HG03103 (cell line): ENCODE measurements at regions not wholly inside any gene's neighbourhood (a gene's known extent, or its start where the extent isn't known, plus 50 kb on each side); places are given as distances from the start of the nearest gene placed in this dataset.
"Not testable (repeated sequence)": the region's sequence is repeated elsewhere in the genome, so short reads cannot be mapped to it uniquely, and the experiment has no call there.

Source experiments
- ATAC-seq: cut with Tn5 transposase; IDR thresholded peaks from one replicate; pipeline ENCODE4 v1.9.1; 2021; ENCODE audit warnings: low read depth; ENCODE audit not compliant: unreplicated experiment

DNA sequence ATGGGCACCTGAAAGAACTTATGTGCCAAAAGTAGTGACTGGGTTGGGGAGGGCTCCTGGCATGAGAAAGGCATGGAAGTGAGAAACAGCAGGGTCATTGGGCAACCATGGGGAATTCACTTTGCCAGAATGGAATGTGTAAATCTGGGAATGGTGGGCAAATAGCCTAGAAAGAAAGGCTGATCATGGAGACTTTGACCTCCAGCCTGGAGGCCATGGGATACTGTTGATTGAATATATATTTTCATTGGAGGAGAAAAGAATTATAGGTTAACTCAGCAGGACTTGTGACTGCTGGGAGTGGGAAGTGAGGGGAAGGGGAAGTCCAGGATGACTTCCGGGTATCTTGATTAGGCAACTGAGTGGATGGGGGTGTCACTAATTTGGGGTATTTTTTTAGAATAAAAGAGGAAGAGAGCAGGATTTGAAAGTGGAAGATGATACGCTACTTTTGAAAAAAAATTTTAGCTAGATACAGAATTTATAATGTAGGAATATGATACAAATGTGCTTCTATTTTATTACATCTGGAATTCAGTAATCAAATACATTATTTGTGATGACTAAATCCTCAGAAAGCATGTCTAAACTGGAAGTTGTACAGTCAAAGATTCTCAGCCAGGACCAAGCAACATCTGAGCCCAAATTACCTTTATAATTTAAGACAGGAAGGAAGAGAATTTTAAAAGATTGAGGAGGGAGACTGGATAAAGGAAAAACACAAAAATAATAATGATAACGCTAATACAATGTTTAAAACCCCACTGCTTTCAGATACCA, 116.2 kb downstream of the GATA6 start:
- ATAC-seq = no peak

DNA sequence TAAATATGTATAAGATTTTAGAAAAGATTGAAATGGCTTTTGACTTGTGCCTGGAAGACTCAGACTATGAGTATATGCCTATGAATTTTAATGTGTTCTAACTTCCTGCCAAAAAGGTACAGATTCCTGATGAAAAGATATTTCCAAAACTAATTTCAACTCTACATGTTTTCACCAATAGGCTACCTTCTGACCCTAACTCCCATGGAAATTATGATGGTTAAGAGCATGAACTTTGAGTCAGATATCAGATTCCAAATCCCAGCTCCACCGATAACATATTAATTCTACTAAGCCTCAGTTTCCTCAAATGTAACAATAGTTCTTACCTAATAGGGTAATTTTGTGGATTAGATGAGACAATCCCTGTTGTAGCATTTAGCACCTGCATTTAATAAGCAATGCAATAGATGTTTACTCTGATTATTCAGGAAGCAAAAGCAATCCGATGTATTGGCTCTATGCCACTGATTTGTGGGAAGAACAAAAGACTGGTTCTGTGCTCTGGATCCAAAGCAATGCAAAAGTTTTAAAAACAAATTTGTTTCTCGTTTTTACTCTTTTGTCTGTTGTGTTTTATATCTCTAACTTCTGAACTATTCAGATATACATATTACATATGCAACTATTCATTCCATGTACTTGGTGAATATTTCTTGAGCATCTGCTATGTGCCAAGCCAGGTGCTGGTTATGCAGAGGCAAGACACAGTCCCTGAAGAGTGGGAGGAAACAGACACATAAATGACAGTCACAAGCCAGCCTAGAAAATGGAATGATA, 115.4 kb downstream of the GATA6 start:
- ATAC-seq = no peak

DNA sequence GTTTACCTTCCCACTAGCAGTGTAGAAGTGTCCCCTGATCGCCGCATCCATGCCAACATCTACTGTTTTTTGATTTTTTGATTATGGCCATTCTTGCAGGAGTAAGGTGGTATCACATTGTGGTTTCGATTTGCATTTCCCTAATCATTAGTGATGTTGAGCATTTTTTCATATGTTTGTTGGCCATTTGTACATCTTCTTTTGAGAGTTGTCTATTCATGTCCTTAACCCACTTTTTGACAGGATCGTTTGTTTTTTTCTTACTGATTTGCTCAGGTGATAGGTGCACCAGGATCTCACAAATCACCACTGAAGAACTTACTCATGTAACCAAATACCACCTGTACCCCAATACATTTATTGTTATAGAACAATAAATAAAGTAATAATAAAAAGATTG, 114.5 kb downstream of the GATA6 start:
- ATAC-seq = not testable (repeated sequence)

DNA sequence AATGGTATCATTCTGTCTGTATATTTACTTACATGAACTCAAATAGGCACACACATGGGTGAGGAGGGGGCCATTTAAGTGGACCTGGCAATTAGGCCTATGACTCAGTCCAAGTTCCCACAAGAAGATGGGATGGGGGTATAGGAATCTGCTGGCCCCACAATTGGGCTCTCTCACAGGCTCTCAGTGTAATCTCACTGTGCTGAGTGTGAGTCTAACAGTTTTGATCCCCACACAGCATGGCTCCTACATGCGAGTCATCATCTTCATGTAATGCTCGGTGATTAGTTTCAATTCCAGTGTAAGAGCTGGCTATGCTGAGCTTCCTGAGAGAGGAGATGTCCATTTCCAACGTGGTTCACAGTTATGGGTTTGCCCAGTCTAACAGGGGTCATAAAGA, 114.0 kb downstream of the GATA6 start:
- ATAC-seq = no peak

DNA sequence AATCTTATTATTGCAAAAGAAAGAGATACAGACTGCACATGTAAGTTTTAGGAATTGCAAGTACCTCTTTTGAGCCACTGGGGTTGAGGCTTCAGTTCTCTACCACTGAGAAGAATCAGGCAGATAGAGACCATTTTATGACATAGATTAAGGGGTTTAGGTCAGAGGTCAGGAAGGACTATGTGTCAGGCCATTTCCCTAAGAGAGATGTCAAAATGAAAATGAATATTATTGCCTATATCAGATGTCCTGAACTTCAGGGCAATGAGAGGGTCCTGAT, 113.7 kb downstream of the GATA6 start:
- ATAC-seq = no peak

DNA sequence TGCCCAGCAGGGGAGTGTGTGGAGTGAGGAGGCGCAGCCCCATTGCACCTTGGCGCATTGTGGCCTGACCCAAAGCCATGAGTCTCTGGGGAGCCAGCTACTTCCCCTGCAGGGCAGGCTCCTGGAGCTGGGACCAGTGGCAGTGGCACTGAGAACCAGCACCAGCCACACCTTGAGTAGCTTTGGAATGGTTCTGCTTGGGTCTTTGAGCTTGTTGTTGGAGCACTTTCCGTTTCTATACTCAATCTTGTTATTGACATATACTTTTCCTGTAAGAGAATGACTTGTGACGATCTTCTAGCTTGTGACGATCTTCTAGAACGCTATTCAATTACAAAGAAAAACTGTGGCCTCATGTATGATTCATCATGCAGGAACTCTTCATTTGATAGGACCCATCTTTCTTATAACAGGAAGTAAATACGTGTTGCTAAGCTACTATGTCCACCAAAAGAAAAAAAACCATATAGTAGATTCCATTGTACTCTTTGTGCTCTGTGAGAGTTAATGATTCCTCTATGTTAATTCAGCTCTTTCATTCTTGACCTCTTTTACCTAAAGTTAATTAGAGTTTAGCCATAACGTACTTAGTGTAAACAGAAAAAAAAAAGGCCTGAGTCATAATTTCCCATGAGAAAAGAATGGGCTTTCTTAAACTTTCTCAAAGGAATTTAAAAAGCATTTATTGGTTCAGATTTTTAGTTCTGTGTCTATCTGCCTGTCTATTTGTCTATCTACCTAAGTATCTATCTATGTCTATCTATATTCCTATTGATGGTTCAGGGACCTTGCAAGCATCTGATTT, 113.1 kb downstream of the GATA6 start:
- ATAC-seq = no peak

DNA sequence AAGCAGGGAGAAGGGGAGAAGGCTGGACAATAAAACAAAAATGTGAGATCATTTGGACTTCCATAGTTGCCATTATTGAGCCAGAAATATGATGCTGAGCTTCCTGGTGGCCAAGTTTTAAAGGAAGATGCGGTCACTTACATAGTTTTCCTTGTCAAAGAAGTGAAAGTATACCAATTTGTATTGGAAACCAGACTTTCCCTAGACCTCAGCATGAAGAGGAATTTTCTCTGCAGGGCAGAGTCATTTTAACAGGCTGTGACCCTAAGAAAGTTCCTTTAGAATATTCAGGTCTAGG, 111.0 kb downstream of the GATA6 start:
- no peak for ATAC-seq

DNA sequence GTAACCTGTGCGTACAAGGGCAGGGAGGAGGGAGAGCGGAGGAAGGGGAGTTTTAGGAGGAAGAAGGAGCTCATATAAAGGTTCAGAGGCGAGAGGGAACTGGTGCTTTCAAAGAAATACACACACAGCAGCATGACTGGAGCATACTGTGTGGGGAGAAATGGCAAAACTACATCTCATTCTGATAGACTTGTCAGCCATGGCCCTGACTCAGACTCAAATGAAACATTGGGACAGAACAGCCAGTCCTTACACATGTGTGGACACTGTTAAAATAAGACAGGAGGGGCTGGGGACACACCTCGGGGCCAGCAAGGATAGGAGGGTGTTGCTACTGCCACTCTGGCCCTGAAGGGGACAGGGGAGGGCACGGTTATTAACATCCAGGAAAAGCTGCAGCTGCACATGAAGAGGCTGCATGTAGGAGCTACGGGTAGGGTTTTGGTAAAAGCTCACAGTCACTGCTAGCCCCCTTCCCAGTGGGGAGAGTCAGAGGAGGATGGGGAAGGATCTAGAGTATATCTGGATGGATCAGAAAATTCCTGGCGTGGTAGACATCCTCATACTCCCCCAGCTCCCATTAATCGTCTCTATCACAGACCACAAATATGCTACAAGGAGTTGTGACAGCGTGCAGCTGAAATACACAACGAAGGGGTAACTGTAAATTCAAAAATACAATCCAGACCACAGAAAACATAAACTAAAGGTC, 110.5 kb downstream of the GATA6 start:
- ATAC-seq = no peak

DNA sequence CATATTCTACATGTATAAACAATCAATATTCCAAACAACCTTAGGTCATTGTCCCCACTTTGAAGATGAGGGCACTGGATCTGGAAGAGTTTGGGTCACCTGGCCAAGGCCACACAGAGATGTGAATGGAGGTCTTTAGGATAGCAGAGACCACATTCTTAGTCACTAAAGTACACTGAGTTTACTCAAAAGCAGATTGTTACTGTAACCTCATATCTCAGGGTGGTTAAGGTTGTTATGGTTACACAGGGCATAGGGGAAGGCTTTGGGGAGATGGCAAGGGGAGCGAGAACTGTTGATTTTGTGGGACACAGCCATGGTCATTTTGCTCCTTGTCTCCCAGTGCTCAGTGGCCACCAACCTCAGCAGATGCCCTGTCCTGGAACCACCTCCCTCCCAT, 109.4 kb downstream of the GATA6 start:
- no peak for ATAC-seq

DNA sequence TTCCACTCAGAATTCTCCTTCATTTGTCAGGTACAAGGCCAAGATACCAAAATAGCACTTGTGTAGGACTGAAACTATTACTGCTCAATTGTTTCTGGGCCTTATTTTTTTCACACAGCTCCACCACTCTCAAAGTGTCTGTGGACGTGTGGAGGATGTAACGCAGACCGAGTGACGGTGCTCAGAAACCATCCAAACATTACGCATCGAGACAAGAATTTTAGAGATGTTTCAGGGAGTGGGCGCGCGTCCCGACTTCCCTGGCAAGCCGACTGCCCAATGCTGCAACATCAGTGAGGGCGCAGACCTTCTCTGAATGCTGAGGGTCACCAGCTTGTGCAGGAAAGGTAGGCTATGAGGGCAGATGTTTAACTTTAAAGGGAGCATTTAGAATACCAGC, 108.4 kb downstream of the GATA6 start:
- ATAC-seq = no peak

DNA sequence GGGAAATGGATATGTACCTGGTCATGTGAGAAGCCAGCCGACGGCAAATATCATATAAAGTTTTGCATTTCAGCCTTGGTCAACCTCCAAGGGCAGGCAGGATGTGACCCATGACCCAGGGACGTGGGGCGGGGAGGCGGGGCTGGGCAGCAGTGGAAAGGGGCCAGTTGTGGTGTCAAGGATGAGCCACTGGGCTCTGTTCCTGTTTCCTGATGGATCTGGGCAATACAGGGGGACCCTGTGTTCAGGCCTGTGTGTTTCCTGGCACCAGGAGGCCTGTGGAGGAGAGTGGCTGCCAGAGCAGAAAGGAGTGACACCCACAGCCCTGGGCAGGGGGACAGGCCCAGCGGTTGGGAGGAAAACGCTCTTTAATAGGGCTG, 106.9 kb downstream of the GATA6 start:
- no peak for ATAC-seq

DNA sequence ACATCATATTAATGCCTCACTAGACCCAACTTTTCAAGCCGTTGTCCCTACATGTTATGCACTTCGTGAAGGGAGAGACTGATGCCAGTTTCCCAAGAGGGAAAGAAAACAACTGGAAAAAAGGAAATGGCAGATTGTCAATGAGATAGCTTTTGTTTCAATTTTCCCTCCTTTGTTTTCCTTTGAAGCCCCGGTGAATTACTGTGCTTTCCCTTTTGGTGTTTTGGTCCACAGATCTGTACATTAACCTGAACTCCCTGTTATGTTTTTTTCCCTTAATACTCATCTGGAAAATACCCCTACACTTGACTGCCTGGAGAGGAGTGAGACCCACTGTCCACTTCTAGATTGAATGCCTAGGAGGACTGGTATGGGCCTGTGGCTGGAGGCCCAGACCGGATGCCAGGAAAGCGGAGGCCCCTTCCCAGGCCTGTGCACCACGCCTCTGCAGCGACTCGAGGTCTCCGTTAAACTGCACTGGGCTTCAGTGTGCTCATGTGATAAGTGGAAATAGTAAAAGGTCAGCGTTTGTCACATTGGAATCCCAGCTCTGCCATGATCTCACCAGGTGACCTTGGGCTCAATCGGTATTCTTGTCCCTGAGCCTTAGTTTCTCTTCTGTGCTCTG, 106.4 kb downstream of the GATA6 start:
- ATAC-seq = no peak

DNA sequence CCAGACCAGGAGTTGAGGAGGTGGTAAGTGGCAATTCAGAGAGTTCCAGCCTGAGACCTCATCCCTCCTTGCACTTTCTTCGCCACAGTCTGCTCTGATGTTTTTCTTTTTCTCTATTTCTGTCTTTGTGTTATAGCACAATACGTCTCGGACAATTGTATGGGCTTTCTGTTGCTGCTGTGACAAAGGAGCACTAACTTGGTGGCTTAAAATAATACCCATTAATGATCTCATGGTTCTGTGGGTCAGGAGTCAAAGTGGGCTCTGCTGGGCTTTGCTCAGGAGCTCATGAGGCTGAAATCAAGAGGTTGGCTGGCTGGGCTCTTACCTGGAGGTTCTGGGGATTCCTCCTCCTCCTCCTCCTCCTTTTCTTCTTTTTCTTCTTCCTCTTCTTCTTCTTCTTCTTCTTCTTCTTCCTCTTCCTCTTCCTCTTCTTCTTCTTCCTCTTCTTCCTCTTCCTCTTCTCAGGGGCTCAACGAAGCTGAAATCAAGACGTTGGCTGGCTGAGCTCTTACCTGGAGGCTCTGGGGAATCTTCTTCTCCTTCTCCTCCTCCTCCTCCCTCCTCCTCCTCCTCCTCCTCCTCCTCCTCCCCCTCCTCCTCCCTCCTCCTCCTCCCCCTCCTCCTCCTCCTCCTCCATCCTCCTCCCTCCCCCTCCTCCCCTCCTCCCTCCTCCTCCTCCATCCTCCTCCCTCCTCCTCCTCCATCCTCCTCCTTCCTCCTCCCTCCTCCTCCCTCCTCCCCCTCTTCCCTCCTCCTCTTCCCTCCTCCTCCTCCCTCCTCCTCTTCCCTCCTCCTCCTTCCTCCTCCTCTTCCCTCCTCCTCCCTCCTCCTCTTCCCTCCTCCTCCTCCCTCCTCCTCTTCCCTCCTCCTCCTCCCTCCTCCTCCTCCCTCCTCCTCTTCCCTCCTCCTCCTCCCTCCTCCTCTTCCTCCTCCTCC, 104.0 kb downstream of the GATA6 start:
- no peak for ATAC-seq

DNA sequence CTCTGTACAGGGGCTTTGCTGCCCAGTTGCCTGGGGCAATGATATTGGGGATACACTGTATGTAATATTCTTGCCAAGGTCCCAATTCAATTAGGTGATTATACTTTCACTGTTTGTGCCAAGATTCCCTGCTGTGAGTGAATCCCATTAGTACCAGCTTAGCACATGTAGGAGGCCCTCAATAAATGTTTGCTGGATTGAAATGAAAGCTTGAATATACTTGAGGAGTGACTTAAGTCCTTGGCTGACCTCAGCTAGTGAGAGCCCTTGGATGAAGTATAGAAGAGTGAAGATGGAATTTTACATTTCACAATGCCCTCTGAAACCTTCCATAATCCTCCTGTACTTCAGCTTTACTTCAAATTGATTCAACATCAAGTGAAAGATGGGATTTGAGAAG, 102.9 kb downstream of the GATA6 start:
- no peak for ATAC-seq

DNA sequence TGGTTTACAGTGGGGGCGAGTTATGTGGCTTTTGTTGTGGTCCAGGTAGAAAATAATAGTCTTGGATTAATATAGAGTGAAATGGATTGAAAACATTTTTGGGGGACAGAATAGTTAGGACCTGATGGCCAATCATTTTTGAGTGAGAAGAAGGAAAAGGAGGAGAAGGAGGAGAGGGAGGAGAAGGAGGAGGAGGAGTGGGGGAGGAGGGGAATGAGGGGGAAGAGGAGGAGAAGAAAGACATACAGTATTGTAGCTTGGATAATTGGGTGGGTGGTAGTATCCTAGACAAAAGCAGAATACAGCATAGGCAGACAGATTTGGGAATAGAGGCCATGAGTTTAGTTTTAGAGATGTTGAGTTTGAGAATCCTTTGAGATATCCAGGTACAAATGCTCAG, 101.6 kb downstream of the GATA6 start:
- no peak for ATAC-seq

DNA sequence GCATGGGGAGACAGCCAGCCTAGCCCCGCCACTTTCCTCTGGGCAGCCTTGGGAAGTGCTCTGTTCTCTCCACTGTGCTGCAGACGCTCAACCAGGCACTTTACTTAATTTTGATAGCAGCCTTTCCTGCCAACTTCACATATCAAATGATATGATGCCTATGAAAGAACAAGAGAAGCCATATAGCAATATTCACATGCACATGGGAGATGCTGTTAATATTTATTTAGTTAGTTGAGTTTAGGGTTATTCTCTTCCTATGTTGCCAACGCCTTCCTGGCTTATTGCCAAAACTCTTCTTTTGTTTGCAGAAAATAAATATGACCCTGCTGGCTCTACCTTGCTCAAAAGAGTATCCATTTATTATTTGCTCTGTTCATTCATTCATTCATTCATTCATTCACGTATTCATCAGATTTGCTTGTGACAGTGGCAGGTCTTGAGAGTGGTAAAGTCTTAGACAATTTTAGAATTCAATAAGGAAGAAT, 99.3 kb downstream of the GATA6 start:
- ATAC-seq = no peak

DNA sequence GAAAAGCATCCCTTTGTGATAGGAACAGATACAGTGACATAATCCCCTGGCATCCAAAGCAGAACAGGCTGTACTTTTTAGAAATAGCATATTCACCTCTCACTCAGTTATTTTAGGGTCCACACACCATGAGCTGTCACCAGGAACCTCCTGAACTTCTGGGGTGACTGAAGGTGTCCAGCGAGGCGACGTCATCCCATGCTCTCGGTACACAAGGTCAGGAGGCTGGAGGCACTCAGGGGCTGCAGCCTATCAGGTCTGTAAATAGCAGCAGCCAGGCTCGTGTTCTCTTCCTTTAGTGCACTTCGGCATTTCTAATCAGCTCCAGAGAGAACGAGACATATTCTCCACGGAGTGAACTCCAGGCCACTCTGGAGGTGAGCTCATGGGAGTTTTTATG, 98.3 kb downstream of the GATA6 start:
- ATAC-seq = no peak

DNA sequence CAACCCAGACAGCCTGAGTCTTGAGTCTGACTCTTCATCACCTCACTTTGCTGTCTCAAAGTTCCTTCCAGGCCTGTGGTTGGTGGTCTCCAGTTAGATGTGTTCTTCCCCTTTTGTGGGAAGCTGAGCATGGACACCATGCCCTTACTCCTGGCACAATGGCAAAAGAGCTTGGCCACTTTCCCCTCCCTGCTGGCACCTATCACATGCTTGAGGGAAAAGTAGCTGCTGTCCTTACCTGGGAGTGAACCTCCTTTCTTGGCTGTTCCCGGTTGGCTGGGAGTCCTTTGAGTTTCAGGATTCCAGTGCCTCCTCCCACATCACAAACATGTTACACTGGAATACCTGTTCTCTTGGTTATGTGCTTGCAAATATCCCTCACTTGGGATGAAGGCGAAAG, 97.8 kb downstream of the GATA6 start:
- ATAC-seq = no peak

DNA sequence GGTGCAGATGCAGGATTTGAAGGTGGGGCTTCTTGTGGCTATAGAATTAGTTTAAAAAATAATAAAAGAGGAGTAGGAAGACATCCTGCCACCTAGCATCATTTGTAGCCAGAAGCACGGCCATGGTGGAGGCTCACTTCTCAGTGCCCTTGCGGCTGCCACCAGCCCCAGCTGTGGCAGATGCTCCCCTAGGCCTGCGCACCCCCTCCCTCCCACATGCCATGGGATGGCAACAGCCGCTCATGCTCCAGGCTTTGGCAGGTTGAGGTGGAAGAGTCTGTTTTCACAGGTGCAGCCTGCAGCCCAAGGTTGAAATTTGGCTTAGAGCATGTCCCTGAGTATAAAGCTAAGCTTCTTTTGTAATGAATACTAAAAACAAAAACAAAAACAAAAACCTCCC, 96.4 kb downstream of the GATA6 start:
- no peak for ATAC-seq
